ENCODE measurements at regions not wholly inside any gene's neighbourhood (a gene's known extent, or its start where the extent isn't known, plus 50 kb on each side); places are given as distances from the start of the nearest gene placed in this dataset.
A peak's percentile ranks its signal among the peaks of the same experiment; 100 is the strongest.

DNA sequence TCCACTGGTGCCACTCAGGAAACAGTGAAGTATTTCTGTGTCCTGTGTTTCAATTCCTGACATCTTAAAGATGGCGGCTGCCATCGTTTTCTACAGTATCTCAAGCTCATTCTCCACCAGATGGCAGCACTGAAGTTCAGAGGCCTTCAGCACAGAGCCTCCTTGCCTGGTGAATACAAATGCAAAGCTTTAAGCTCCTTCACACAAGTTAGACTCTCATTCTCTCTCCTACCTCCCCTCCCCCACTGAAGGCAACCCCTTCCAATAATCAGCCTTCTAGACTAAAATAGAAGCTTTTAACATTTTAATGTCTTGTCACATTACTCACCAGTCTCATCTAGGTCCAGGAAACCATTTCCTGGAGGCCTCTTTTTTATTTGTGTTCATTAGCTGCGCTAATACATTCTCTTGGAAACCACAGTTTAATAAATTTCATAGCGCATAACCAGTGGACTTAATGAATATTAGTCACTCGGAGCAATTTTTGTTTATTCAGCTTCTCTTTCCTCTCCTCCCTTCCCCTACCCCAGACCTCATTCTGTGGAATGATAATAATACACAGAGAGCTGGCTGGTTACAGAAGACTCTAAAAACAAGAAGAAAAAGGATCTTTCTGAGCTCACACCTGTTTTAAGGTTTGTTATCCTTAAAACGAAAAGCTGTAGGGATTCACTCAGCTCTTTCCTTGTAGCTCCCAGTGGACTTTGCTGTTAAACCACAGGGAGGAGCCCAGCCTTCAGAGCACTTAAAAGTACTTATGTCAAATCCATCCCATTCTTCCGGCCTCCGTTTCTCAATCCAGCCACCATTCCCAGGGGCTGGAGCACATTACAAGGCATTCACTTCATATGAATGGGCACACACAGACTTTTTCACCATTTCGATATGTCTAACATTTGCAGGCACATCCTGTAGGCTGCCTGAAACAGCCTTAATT is 384.9 kb downstream of the HLX start:
- DNase-seq (ENCODE audit: low read depth) = peak; percentile 91
- H3K4me3 ChIP-seq (ENCODE audit: low read length) = no peak overlapping the region
- TF ChIP-seq, protein P1, sequence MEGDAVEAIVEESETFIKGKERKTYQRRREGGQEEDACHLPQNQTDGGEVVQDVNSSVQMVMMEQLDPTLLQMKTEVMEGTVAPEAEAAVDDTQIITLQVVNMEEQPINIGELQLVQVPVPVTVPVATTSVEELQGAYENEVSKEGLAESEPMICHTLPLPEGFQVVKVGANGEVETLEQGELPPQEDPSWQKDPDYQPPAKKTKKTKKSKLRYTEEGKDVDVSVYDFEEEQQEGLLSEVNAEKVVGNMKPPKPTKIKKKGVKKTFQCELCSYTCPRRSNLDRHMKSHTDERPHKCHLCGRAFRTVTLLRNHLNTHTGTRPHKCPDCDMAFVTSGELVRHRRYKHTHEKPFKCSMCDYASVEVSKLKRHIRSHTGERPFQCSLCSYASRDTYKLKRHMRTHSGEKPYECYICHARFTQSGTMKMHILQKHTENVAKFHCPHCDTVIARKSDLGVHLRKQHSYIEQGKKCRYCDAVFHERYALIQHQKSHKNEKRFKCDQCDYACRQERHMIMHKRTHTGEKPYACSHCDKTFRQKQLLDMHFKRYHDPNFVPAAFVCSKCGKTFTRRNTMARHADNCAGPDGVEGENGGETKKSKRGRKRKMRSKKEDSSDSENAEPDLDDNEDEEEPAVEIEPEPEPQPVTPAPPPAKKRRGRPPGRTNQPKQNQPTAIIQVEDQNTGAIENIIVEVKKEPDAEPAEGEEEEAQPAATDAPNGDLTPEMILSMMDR (conservative IDR thresholded peaks at IDR 0.05; ENCODE audit: low read length) = peak; percentile 86

DNA sequence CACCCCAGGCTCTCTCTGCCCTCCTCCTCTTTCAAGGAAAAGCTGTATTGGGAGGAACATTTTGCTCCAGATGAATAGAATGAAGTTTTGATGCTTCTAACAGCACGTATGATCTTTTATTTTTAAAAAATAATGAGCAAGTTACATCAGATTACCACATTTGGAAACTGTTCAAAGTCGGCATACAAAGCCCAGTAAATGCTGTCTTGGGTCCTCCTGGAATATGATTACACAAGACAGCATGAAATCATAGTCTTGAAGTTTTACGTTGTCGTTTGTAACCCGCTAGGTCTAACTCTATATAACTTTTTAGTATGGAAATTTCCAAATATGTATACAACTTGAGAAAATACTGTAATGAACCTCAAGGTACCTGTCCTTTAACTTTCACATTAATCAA is 385.6 kb downstream of the HLX start:
- peak; percentile 45 for DNase-seq (ENCODE audit: low read depth)
- TF ChIP-seq, protein P1 (conservative IDR thresholded peaks at IDR 0.05; ENCODE audit: low read length) = no peak
- H3K4me3 ChIP-seq (ENCODE audit: low read length) = no peak overlapping the region

DNA sequence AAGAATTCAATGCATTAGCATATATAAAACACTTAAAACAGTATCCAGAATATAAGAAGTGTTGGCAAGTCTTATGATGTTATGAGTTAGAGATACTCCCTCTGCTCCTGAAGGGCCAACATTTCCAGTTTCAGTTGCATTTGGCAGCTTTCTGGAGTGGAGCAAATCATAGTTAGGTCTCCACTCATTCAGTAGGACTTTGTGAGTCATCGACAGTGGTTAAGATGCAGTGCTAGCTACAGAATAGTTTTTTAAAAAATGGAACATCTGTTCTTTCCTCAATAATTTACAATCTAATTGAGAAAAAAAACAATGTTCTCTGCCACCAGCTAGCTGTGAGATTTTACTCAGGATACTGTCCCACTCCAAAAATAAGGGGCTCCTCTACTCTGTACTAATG is 389.1 kb downstream of the HLX start:
- no peak overlapping the region for H3K4me3 ChIP-seq (ENCODE audit: low read length)
- DNase-seq (ENCODE audit: low read depth) = peak; percentile 90
- TF ChIP-seq, protein P1 (conservative IDR thresholded peaks at IDR 0.05; ENCODE audit: low read length) = no peak

DNA sequence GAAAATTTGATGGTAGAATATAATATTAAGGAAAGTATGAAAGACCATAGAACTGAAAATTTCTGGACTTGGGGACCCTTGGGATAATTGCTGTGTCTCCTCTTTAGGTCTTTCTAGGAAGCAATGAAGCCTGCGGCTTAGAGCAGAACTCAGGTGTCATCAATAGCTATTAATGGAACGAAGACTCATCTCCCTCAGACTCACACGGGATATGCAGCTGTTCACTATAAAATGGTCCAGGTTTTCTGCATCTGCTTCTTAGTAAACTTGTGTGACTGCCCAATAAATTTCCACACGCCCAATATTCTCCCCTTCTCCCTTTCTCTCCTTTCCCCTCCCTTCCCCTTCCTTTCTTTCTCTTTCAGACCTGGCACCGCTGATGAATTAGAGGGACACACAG is 392.5 kb downstream of the HLX start:
- no peak overlapping the region for H3K4me3 ChIP-seq (ENCODE audit: low read length)
- TF ChIP-seq, protein P1 (conservative IDR thresholded peaks at IDR 0.05; ENCODE audit: low read length) = no peak
- no peak for DNase-seq (ENCODE audit: low read depth)

DNA sequence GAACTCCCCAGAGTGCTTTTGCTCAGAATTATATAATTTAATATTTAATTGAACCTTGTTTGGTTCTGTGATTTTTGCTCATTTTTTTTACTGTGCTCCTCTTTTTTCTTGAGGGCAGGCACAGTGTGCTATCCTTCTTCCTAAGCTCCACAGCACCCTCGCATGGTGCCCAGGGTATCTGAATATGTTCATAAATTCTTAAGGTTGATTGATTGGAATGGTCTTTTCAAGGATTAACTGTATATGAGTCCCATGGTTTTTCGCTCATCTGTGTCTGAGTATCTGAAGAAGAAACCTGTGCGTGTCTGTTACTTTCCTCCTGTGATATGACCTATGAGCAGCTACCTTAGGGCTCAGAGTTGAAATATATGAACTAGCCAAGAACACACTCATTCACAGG is 393.7 kb downstream of the HLX start:
- DNase-seq (ENCODE audit: low read depth) = no peak
- H3K4me3 ChIP-seq (ENCODE audit: low read length) = no peak overlapping the region
- TF ChIP-seq, protein P1 (conservative IDR thresholded peaks at IDR 0.05; ENCODE audit: low read length) = 0 out of 2 replicates have a peak, but pooled peaks have one; percentile 9

DNA sequence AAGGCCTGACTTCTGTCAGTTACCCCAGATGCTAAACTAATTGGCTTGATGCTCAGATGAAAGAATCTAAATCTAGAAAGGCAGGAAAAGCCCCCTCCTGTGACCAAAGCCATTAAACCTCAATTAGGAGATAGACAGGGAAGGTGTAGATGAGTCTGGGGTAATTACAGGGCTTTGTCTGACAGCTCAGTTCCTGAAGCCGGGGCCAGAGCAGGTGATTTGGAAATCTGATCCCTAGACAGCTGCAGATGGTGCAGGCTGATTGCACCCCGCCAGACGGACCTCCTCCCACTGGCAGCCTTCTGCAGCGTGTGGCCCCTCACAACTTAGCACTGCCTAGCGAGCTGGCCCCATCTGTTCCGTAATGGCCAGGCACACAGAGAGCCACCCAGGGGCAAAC is 395.1 kb downstream of the HLX start:
- no peak overlapping the region for H3K4me3 ChIP-seq (ENCODE audit: low read length)
- DNase-seq (ENCODE audit: low read depth) = no peak
- TF ChIP-seq, protein P1 (conservative IDR thresholded peaks at IDR 0.05; ENCODE audit: low read length) = no peak

DNA sequence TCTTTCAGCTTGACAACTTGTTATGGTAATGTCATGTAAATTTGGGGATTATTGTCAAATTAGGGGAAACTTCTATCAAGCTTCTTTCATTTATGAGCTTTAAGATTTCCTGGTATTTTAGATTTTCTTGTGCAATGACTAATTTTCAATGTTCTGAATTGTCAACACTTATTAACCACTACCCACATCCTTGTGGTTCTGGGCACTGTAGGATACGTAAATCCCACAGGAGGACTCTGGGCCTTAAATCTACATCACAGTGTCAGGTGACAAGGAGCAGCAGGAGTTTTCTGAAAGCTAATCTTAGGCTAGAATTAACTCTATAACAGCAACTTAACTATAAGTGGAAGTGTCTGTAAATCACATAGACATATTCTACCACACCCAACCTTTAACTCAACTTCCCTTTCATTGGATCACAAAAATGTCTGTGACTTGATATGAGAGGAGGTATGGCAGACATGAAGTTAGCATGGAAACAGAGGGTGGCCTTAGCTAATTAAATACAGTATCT is 397.7 kb downstream of the HLX start:
- H3K4me3 ChIP-seq (ENCODE audit: low read length) = no peak overlapping the region
- DNase-seq (ENCODE audit: low read depth) = peak; percentile 36
- TF ChIP-seq, protein P1 (conservative IDR thresholded peaks at IDR 0.05; ENCODE audit: low read length) = no peak

Data from AG10803 (cell line).